Stimulated activated CD8-positive, alpha-beta memory T cell treated with anti-CD3 and anti-CD28 coated beads, Interleukin-12 subunit alpha, Interleukin-12 subunit beta, amount 100 ng/mL, for 1 hour (primary cell): ENCODE measurements at regions not wholly inside any gene's neighbourhood (a gene's known extent, or its start where the extent isn't known, plus 50 kb on each side); places are given as distances from the start of the nearest gene placed in this dataset.
A peak's percentile ranks its signal among the peaks of the same experiment; 100 is the strongest.

Experiments
- DNase-seq: peaks from one replicate; pipeline ENCODE4 v3.0.0-alpha.2; 2020; ENCODE audit warnings: low read depth

DNA sequence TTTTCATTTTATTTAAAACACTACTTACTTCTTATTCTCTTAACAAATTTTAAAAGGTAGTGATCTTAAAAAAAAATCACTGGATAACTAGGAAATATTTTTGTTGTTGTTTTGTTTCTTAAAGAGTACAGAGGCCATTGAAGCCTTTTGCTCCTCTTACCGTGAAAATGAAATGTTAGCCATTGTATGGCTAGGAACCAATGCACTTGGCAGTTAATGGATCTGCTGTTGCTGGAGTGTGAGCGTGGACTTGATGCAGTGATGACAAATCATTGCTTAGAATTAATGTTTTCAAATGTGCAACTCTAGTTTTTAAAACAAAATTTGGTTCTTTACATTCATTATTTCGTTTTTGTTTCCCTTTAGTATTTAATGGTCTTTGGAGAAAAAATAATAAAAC is 162.3 kb downstream of the HAUS1 start:
- no peak for DNase-seq

DNA sequence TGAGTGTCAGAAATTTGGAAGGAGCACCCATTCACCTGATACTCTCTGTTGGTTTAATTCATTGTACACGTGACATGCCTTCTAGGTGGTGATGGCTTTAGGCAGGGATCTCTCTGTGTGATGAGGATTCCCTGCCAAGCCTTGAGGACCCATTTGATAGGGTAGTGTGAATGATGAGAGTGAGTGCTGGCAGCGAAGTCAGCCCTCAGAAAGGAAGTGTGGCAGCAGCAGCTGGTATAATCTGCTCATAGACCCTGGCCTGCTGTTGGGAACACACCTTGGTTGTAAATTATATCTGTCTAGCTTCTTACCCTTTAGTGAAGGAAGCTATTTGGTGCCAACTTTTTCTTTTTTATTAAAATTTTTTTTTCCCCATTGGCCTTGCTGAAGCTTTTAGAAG is 164.5 kb downstream of the HAUS1 start:
- DNase-seq = no peak

DNA sequence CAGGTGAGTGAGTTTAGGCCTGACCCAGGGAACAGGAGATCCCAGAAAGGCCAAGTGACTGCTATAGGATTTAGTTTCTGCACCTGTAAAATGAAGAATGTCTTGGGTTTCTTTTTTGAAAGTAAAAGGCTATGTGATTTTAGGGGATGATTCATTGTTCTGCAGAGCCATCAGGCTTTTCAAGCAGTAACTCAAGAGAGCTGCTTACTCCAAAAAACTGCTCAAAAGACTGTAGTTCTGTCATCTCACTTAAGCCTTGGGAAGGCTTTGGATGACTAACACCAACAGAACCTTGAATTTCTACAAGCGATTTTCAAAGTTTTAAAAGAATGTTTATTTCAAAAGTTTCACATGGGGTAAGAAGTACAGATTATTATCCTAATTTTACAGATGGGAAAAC is 165.1 kb downstream of the HAUS1 start:
- no peak for DNase-seq

DNA sequence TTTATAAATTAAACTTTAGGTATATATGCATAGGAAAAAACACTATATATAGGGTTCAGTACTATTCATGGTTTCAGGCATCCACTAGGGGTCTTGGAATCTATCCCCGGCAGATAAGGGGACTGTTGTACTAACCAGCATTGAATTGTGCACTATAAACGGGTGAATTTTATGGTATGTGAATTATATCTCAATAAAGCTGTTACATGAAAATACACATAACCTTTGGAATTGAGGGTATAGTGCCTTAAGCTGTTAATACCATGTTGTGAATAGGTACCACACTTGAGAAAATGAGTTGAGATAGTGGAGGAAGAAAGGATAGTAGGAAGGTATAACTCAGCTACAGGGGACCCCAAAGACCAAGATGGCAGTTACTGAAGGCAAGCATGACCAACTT is 167.3 kb downstream of the HAUS1 start:
- DNase-seq = no peak

DNA sequence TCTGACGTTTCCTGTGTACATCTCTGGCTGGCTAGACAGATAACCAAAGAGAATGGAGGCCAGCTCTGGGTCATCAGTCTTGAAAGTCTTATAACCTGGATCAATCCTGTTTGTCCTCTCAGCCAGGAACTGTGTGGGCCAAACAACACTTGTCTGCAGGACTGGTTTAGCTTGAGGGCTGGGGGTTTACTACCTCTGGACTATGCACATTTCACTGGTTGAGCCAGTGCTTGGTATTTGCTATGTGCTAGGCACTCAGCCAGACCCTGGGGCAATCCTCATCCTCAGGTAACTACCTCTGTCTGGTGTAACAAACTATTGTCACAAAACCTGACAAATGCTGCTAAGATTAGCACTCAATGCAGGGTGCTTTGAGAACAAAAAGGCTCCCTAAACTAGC is 169.7 kb downstream of the HAUS1 start:
- no peak for DNase-seq

DNA sequence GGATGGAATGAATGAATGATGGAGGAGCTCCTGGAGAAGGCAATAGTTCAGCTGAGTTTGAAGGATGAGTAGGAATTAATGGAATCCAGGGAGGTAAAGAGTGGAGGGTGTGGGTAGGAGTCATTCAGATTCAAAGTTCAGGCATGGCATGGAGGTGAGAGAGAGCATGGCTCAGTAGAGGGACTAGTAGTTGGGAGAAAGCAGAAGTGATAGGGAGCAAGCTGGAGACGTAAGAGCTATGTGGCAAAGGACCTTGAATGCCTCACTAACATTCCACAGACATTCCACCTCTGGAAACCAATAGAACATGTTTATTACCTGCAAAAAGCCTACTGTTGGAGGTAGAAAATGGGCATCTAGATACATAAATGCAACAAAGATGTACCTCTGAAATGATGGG is 170.1 kb downstream of the HAUS1 start:
- no peak for DNase-seq

DNA sequence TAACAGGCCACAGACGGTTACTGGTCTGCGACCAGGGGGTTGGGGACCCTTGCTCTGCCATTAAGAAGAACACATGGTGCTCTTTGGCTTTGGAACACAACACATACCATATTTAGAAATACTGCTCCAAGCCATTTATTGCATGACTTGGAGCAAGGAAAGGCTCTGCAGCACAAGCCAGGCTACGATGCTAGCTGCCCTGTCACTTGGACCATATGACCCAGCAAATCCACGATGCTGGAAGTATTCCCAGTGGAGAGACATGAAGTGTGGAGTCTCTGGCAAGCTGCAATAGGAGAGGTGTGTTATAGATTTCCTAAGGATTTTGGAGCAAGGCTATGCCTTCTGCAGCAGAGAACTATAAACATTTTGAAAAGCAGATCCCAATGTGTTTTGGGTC is 171.2 kb downstream of the HAUS1 start:
- DNase-seq = no peak

DNA sequence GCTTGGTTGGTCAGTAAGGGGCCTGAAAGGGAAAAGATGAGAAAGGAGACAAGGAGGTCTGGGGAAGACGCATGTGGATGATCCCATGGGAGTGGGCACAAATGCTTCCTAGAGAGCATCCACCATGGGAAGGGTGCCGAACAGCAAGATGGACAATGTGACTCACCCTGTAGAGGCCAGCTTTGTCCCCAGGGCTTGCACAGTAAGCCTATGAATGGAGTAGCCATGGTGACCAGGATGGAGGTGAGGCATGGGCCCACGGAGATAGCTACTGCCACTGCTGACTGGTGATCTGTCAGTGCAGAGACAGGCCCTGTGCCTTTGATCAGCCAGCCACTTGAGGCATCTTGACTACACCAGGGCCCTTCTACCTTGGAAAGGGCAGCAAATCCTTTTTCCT is 172.6 kb downstream of the HAUS1 start:
- DNase-seq = no peak

DNA sequence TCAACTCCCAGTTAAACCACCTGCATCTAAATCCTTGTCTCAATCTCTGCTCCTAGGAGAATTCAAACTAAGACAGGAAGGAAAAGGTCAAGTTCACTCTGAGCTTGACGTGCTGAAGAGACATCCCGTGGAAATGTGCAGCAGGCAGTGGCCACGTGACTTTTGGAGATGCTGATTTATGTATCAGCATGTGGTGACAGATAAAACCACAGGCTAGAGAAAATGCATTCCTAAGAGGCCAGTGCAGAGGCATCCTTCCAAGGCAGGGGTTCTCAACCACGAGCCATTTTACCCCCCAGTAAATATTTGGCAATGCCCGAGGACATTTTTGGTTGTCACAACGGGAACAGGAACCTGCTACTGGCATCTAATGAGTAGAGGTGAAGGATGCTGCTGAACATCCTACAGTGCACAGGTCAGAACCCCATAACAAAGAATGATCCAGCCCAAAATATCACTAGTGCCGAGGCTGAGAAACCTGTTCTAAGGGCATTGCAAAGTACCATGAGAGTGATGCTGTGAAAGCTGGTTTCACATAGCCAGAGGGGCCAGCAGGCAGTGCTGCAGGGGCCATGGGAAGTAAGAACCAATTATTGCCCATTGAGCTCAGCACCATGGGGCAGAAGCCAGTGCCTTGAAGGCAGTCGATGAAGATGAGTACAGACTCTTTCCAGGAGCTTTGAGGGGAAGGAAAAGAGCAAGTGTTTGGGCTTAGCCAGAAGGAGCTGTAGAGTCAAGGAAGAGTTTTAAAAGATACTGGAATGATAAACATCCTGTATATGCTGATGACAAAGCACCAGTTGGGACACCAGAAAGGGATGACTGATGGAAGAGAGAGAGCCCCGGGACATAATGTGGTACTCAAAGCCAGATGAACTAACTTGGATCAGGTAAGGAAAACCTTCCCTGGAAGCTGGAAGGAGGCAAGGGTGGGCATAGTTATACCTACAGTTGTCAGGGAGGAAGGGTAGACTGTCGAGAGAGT is 174.6 kb downstream of the HAUS1 start:
- no peak for DNase-seq

DNA sequence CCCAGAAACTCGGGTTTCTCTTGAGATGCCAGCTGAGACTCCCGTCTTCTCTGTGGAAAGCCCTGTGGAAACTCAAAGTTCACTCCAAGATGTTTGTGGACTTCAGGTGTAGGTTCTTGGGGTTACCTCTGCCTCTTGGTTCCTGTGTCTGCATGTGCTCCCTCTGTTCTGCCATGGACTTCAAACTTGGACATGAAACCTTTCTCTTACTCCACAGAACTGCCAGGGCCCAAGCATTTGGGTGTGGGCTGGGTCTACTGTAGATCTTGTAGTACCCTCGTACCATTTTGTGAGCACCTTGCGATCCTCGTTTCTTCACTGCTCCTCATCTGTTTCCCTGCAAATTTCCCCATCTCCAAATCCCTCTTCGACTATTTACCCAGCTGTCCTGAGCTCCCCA is 175.5 kb downstream of the HAUS1 start:
- no peak for DNase-seq

DNA sequence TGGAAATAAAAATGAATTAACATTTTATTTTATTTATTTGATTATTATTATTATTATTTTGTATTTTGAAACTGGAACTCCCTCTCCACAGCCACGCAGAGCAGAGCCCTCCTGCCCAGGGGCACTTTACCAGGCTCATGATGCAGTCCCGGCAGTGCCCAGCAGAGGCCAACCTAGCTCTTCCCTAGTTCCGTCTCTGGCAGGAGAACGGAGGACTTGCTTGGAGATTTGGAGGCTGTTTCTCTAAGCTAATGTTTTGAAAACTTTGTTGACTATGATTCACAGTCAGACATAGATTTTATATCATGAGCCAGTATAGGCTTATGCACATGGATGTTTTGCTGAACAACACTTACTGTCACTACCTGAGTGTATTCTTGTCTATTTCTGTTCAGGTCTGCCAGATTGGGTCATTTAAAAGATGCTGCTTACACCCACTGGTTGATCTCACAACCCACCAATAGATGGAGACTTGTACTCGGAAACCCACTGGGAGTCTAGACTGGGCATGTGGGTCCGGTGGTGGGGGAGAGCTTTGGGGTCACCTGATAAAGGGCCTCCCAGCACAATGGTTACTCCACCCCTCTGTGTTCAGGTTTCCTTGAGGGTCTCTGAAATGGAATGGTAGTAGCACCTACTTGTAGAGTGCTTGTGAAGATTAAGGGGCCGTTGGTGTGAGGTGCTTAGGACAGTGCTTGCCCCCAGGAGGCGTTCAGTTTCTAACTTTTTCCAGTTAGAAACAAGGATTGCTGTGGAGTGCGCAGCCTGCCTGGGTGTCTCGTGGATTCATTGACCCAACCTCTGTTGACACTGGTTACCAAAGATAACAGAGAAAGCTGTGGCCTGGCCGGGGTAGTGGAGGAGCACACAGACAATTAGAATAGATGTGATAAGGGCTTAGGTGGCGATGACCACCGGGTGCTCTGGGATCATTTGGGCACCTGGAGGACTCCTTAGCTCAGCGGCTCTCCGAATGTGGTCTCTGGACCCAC is 177.3 kb downstream of the HAUS1 start:
- DNase-seq = peak; percentile 23

DNA sequence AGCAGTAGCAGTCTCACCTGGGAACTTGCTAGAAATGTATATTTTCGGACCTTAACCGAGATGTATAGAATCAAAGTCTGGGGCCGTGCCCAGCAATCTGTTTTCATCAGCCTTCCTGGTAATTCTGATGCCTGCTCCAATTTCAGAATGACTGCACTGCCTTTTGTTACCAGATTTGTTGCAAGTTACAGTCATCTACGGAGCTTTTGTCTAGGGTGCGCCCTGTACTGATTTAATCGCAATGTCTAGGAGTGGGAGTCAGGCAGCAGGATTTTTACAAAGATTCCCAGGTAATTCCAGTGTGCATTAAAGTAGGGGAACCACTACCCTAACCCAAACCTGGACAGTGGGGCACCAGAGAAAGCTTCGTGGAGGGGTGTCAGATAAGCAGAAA is 178.0 kb downstream of the HAUS1 start:
- no peak for DNase-seq

DNA sequence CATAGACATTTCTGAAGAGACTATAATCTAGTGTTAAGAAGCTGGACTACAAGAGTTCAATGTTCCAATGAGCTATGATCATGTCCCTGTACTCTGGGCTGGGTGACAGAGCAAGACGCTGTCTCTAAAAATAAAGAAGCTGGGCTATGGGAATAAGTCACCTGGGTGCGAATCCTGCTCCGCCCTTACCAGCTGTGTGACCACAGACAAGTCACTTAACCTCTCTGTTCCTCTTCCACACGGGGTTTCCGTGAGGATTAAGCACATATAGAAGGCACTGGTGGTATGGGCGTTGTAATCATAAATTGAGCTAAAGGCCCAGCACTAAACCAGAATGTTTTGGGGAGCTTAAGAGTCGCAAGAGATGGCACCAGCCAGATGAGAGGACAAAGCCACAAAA is 178.5 kb downstream of the HAUS1 start:
- DNase-seq = no peak

DNA sequence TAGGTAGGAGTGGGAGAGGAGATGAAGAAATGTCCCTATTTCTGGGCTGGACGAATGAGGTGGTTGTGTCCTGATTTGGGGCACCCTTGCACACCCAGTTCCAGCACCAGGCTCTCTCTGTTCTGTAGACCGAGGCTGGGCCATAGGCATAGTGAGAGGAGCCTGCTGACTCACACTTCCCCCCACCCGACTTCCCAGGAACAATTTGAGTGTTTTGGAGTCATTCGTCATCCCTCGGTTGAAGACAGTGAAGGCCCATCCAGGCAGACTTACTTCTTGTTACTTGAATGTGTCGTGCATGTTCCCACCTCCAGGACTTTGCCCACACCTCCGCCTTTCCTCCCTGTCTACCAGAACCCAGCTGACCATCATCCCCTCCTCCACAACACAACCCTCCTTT is 179.1 kb downstream of the HAUS1 start:
- no peak for DNase-seq

DNA sequence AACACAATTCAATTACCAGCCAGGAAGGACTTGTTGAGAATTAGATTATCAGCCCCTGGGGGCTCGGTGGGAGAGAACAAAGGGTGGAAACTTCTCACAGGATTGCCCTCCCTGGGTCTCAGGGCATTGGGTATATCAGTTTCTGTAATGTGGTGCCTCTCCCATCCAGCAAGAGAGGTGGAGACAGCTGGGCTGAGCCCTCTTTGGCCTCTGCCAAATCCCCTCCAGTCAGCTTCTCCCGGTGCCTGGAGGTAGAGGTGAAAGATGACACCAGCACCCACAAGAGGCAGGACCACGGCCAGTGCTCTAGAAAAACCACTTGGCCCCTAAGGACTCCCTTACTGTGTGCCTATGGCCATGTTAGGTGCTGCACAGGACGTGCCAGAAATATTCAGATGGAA is 179.7 kb downstream of the HAUS1 start:
- DNase-seq = no peak

DNA sequence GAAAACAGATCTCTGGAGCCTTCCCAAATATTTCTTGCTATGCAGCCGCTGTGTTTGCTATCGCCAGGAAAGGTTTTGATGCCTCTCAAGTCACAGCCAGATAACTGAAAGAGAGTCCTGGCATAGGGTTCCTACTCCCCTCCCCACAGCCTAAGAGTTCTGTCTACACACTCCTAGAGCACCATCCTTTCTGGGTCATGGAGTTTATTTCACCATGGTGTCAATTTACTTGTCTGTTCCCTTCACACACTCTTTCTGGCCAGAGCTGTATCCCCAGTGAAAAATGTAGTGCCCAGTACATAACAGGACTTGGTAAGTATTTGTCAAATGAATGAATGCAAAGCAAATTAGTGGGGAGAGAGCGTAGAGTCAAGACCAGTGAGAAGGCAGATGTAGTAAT is 185.3 kb downstream of the HAUS1 start:
- DNase-seq = no peak

DNA sequence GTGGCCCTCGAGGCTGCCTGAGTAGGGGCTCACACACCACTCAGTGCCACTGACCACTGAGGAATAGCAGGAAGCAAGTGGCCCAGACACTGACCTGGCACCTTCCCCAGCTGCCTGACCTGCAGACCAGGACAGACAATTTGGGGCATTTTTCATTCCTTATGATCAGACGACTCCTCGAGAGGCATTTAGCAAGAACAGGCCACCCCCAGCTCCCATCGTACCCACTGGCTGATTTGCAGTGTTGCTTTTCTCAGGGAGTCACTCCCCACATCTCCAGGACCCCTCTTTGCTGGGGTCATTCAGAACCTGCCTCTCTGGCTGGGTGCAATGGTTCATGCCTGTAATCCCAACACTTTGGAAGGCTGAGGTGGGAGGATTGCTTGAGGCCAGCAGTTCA is 185.7 kb downstream of the HAUS1 start:
- DNase-seq = no peak

DNA sequence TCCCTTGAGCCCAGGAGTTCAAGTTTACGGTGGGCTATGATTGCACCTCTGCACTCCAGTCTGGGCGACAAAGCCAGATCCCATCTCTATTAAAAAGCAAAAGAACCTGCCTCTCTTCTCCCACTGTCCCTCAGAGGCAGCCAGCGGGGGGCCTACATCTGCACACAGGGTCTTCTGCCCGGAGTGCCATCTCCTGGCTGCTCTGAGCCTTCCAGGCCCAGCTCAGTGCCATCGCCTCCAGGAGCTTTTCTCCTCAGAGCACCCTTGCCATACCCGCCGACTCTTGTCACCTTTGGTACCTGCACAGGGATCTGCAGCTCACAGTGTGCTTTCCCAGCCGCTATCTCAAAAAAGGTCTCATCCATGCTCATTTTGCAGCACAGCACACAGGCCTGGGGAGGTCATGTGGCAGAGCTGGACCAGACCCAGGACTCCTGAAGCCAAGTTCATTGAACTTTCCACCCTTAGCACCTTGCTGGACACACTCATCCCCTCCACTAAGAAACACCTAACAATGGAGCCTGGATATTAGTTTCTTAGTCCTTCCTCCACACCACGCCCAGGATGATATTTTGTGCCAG is 186.3 kb downstream of the HAUS1 start:
- no peak for DNase-seq

DNA sequence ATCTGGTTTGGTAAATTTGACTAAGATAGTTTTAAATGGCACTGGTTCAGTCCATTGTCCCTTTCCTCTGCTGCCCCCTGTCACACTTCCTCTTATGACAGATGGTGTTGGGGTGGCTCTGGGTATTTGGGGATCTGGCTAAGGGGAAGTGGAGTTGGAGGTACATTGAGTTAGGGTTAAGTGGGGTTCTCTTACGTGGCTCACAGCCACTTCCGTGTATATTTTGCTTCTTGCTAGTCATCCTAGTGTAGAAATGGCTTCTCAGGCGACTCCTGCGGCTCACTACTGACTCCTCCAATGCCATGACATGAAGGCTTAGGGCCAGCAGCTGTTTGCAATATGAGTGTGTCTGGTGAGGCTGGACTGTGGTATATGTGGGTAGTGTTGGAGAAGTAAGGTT is 187.0 kb downstream of the HAUS1 start:
- no peak for DNase-seq

DNA sequence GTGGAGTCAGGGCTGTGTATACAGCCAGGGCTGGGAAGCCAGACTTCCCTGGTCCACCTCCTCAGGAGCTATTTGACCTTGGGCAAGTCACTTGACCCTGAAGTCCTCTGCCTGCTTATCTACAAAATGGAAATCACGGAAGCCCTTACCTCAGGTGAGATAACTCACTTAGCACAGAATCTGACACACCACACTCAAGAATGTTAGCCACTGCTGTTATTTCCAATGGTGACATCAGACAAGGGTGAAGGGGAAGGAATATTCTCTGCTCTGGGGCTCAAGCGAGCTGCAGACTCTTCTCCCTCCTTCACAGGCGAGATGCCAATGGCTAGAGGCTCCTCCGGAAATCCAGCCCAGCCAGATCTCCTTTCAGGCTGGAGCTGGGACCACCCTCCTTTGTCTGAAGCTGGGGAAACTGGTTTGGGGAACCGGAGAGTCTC is 189.6 kb downstream of the HAUS1 start:
- no peak for DNase-seq

DNA sequence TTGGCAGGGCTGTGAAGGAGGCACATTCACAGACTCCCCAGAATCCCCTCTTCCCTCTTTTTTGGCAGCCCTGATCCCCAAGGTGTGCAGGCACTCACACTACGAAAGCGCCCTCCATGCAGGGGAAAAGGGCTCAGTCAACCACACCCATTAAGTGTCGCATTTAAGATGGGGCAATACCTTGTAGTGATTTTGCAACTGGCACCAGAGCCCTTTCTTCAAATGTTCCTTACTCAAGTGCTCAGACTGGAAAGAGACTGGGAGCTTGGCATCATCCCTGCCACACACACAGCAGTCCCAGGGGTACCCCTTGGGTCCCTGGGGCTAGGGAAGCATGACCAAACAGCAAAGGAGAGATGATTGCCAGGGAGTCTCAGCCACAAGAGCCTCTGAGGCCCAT is 190.1 kb downstream of the HAUS1 start:
- DNase-seq = no peak

DNA sequence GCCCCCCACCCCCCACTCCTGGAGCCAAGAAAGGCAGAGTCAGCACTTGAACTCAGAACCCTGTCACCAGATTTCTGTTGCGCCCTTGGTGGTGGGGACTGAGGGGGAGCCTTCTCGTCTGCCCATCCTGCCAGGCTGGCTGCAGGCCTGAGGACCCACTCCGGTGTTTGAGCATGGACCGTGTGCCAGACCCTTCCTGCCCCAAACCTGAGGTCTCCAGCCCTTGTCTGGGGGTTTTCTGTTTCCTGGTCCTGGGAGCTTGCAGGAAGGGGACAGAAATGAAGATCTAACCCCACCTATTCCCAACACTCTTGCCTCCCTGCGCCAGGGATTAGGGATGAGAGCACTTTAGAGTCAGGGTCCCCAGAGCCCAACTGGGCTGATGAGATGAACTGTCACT is 190.6 kb downstream of the HAUS1 start:
- no peak for DNase-seq

DNA sequence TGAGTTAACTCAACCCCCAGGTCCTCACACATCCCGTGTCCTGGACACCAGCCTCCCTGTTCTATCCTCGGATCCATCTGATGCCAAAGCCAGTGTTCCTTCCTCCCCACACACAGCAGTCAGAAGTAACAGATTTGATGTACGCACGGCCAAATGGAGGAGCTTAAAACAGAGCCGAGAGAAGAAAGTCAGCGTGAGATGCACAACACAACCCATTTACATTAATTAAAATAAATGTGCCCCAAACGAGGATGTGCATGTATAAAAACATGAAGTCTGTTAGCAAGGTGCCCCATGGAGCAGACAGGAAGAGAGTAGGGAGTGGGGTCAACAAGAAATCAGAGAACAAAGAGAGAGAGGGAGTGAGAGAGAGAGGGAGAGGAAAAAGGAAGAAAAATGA is 191.2 kb downstream of the HAUS1 start:
- no peak for DNase-seq
